ENCODE measurements at regions not wholly inside any gene's neighbourhood (a gene's known extent, or its start where the extent isn't known, plus 50 kb on each side); places are given as distances from the start of the nearest gene placed in this dataset.
A peak's percentile ranks its signal among the peaks of the same experiment; 100 is the strongest.

DNA sequence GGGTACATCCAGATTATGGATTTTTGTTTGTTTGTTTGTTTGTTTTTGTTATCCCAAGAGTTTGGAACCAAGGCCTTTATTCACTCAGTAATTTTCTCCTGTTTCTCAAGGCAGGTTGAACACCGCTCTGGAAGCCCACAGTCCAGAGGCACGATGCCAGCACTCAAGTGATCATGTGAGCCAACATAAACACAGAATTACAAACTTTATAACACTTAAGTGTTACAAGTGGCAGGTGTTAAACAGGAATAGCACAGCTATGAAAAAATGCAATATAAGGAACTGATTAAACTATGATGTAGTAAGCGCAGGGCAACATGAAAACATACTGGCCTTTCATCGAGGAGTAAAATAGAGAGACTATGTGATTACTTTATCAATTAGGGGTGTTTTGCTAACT lies 1885.8 kb upstream of the SEL1L start:
- no peak for DNase-seq (ENCODE audit: low spot score)

DNA sequence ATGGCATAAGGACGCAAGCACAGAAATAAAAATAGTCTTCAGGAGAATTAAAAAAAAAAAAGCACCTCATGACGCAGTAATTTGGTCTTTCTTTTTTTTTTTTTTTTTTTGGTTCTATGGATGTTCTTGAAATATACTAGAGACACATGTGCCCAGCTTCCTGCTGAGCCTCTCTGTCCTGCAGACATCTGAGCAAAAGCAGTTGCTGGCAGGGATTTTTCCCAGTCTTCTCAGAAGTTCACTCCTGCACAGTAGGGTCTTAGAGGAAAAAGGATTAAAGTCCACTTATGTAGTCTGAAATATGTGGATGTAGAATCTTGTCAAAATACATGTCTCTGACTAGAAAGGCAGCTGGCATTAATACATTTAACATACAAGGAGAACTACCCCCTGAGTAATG lies 1888.1 kb upstream of the SEL1L start:
- no peak for DNase-seq (ENCODE audit: low spot score)

DNA sequence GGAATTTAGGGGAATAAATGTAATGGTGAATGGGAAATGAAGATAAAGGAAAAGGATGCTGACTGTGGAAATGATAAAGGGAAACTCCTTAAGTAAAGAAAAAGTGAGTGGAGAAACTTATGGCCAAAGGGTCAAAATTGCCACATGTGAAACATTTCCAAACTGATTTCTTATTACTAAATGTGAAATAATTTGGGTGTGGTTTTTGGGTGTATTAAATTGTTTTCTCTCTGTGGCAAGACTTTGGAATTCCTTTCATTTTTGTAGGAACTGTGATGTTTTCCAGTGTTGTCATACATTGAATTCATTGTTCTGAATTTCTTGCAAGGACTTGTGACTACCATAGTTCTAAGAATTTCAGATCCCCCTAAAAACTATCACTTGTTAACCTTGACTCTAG lies 1891.5 kb upstream of the SEL1L start:
- DNase-seq (ENCODE audit: low spot score): no peak

DNA sequence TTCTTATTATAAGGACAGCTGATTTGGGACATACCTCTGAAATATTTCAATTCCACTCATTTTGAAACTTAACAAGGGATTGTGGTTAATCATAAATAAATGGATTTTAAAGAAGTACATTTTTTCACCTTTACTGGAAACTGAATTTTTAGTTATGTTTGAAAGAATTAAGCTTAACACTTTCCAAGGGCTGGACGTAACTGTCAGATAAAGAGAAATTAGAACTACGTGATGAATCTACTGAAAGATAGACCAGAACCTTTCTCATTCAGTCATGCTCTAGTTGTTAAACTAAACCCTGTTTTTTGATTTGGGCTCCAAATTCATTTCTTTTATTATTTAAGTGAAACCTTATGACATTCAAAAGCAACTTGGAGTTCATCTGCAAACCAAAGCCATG lies 1892.1 kb upstream of the SEL1L start:
- DNase-seq (ENCODE audit: low spot score): no peak

DNA sequence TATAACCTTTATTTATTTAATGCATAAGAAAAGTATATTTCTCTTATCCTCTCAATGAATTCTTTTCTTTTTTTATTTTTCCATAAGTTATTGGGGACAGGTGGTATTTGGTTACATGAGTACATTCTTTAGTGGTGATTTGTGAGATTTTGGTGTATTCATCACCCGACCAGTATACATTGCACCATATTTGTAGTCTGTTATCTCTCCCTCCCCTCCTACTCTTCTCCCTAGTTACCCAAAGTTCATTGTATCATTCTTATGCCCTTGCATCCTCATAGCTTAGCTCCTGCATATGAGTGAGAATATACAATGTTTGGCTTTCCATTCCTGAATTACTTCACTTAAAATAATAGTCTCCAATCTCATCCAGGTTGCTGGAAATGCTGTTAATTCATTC lies 1900.0 kb upstream of the SEL1L start:
- DNase-seq (ENCODE audit: low spot score): no peak

DNA sequence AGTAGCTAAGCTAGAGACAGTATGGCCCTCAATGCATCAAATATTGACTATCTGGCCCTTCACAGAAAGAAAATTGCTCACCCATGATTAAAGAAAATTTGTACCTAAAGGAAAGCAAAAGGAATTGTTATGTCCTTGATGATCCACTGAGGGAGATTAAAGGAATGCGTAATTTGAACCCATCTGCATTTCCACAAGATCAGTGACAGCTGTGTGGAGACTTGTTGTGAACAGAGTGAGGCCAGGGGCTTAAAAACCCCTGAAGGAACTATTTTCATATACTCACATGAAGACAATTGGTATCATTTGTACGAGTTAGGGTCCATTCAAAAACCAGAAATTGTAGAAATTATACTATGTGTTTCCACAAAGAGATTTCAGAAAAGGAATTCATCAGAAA lies 1908.1 kb upstream of the SEL1L start:
- no peak for DNase-seq (ENCODE audit: low spot score)

DNA sequence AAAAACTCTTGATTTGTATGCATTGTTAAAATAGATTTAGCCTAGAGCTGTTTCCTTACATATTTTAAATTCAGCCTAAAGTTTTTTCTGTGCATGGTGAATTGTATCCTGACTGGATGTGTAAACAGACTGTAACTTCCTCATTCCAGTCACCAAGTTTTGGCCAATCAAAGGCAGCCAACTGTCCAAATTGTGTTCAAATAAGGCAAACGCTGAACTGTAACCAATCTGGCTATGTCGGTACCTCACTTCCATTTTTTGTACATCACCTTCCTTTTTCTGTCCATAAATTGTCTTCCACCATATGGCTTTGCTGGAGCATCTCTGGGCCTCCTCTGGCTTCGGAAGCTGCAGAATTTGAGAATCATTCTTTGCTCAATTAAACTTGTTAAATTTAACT lies 1921.9 kb upstream of the SEL1L start:
- DNase-seq (ENCODE audit: low spot score): no peak

DNA sequence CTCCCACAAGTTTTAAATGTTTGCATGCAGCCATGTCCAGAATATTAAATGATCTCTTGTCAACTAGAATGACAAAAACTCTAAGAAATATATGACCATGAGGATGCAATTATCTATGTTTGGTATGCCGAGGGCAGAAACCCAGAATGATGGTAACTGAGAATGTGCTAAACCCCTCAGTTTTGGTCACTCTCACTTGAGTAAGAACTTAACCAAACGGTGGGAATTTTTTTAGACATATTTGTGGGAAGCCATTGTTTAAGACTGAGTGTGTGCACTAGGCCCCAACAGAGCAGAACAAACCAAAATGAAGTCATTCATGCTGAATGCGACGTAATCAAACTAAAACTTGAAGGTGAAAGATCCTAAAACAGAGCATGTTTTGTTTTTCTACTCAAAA lies 1927.9 kb upstream of the SEL1L start:
- DNase-seq (ENCODE audit: low spot score): no peak

DNA sequence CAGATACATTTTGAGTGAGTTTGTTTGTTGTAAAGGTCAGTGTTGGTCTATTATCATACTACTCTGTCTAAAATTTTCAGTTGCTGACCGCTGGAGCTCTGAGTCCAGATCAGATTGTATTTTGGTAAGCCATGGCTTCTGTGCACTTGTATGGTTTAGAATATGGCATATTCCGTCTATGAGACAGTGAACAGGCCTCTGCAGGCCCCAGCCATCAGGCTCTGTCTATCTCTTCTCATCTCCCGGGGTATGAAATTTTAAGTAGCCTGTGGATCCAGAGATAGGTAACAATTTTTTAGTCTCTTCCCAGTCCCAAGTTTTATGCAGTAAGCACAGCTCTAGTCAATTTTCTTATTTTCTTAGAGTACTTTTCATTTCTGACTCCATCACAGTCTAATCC lies 1929.1 kb upstream of the SEL1L start:
- no peak for DNase-seq (ENCODE audit: low spot score)

DNA sequence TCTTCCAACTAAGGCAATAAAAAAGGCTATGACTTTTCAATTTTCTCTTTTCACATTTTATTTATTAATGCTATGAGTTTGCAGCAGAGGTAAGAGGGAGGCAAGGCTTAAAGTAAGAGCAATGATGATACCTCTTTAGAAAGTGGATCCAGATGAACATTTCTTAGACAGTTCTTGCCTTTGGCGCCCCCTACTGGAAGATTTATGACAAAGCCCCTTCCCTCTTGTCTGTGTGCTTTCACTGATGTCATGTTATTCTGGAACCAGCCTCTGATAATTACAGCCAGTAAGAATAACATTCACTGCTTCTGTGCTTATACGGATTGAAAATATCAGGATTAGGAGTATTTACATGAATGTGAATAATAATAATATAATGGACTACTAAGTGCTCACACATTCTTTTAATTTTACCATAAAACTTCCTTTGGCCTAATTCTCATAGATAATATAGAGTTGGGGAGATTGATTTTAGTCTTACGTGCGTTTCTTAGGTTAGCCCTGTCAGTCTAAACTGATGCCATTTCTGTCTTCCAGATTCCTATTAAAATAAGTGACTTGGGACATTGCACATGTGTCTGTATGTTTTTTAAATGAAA lies 1929.9 kb upstream of the SEL1L start:
- DNase-seq (ENCODE audit: low spot score): peak; percentile 55

DNA sequence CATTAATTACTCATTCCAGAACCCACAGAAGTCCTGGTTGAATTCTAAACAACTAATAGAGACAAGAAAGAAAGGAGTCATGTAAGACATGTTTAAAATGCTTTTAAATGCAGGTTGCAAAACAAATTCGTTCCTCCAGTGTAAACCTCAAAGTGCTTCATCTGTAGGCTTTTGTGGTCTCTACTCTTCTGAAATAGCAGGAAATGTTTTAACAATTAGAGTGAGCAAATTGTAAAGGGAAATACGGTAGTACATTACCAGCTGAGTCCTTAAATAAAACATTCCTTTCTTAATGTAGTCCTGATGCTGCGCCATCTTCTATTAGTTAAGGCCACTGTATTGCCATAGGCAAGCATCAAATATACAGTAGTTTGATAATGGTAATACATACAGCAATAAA lies 1934.2 kb upstream of the SEL1L start:
- peak; percentile 7 for DNase-seq (ENCODE audit: low spot score)

DNA sequence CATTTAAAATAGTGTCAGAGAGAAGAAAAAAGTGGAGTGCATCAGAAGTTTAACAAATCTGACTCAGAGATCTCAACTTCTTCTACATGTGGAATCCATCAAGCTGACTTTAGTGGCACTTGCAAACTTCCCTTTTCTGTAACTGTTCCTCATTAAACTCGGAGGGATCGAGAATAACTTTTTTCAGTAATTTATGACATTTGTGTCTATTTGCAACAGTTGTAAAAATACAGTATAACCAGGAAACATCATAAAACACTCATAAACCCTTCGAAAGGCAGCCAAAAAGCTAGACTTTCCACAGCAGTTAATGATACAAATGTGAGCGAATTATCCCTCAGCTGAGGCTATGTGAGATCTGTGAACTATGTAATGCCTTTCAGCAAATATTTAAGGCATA lies 1936.8 kb upstream of the SEL1L start:
- no peak for DNase-seq (ENCODE audit: low spot score)

DNA sequence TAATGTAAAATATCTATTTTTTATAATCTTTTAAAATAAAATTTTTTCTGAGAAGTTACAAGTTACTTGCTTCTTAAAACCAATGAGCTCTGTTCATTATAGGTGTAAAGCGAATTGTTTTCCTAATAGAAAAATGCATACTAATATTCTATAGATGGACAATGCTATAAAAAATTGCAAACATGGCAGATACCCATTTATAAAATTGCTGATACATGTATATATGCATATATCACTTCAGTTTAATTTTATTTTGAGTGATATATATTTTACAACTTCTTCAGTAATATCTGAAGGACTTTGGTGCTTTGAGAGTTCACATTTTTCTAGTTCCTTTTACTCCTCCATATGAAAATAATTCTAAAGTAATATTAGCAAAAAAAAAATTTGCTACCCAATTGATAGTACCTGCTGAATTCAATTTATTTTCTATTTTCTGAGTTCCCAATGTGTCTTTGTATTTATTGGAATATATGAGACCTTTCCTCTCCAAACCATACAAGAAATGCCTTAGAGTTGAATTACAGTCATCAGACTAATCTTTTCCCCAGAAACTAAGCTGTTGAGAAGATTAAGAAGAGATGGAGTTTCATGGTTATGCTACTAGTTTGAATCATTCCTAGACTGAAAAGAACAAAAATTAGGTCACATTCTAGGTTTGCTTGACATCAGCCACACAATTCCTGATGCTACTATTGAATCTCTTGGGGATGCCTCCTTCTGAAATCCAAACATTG lies 1937.5 kb upstream of the SEL1L start:
- no peak for DNase-seq (ENCODE audit: low spot score)

DNA sequence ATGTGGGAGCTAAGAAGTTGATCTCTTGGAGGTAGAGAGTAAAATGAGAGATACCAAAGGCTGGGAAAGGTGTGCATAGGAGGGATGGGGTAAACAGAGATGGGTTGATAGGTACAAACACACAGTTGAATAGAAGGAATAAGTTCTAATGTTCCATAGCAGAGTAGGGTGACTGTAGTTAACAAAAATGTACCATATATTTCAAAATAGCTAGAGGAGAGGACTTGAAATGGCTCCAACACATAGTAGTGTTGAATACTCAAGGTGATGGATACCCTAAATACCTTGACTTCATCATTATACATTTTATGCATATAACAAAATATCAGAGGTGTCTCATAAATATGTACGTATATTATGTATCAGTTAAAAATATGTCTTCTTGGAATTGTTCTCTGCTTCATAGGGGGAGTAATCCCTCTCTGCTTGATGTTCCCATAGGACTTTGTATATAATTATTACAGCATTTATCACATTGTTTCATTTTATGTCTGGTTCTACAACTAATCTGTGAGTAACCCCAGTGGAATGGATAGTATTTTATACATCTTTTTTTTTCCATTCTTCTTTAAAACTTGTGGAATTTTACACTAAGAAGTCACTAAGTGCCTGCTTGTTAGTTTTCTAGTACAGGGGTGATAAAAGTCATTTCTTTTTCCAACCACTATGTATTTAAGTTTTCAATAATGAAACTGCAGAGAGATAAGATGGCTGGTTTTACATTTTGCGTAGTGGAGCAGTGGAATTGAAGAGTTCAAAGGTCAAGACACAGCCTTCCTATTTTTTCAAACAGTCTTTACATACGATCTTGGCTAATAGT lies 1940.0 kb upstream of the SEL1L start:
- no peak for DNase-seq (ENCODE audit: low spot score)

DNA sequence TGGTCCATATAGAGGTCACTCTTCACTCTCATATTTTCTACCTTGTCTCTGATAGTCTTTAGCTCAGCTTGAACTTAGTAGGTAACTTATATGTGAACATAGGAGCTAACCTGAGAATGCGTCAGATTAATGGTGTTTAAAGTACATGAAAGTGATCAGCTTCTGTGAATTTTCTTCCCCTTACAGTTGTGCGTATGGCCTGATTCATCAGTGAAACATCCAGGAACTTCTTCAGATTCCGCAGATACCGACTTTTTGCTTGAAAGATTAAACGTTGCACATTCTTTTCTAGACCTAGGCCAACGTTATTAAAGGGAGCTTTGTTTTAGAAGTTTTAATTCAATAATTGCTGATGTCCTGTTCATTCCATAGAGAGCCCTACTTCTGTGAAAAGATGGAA lies 1945.1 kb upstream of the SEL1L start:
- no peak for DNase-seq (ENCODE audit: low spot score)

DNA sequence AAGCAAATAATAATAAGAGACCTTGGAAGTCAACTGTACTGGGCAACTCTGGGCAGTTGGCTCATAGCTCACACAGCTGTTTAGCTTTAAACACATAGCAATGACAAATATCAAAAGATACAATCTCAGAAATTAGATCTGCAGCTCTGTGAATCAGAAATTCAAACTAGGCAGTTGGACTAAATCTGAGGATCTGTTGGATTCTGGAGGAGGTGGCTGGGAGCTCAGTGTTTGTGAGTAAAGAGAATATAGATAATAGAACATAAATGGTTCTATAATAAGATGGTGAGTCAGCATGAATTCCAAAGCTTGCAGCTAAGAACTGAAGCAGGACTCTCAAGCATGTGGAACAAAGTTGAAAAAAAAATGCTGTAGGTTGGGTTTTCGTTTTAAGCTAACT lies 1949.4 kb upstream of the SEL1L start:
- DNase-seq (ENCODE audit: low spot score): no peak

DNA sequence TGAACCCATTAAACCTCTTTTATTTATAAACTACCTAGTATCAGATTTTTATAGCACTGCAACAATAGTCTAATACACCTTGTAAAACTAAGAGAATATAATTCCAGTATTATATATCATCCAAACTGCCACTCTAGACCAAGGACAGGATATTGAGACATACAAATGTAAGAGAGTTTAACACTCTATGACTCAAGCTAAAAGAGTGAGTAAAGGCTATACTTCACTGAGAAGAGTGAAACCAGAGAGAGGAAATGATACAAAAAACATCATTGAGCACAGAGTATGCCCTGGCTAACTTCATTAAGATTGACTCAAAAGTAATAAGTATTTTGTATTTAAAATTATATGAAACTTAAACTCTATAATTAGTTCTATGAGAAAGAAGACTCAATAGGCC lies 1951.9 kb upstream of the SEL1L start:
- no peak for DNase-seq (ENCODE audit: low spot score)

DNA sequence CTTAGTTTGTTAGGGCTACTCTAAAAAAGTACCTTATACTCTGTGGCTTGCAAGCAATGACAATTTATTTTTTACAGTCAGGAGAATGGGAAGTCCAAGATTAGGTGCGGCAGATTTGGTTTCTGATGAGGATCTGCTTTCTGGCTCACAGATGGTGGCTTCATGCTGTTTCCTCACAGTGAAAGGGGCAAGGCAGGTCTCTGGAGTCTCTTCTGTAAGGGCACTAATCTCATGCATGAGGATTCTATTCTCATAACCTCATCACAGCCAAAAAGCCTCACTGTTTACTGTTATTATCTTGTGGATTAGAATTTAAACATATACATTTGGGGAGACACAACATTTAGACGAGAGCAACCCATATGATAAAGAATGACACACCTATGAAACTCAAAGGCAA lies 1957.4 kb upstream of the SEL1L start:
- DNase-seq (ENCODE audit: low spot score): no peak

DNA sequence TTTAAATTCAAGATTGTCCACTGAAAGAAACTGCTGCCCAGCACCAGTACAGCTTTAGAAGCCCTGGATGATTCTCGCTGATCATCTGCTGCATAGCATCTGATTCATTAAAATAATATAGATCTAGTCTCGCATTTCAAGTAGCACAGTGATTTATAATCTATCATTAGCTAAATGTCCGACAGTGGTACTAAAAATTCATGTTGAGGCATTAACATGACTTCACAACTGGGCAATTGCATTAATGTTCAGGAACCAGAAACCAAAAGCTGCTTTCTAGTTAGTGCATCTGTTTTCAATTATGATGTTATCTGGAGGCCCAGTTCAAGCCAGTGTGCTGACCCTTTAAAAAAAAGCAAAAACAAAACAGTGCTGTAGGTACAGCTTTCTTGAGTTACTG lies 1987.2 kb upstream of the SEL1L start:
- peak; percentile 6 for DNase-seq (ENCODE audit: low spot score)

DNA sequence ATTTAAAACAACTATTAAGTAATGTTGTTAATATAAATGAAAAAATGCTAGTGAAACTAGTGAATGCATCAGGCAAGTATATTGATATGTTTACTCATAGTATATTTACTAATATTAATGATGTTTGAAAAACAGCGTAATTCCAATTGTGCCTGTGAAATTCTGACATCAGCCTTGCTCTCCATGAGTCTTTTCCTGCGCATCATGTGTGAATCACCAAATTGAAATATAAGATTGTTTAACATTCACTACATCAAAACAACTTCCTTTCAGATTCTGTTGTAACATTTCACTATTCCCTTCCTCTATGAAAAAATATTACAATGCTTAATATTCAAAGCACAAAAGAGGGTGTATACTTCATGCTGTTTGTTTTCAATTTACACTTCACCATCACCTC lies 1995.9 kb upstream of the SEL1L start:
- no peak for DNase-seq (ENCODE audit: low spot score)

DNA sequence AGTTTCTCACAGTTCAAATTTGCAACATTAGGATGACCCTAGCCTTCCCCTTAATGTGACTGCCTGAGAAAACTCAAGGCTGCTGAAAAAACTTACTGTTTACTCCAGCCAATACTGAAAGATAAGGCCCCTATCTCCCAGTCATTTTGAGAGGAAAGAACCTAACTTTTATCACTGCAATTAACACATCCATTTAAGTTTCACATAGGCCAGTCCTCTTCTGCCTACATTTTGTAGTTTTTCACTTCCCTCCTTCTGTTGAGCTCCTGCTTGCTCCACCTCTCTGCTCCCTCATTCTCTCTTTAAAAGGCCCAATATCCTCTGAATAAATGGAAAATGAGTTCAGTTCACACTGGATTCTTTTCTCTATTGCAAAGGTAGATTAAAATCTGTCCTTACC lies 1996.2 kb upstream of the FLRT2 start:
- DNase-seq (ENCODE audit: low spot score): no peak

DNA sequence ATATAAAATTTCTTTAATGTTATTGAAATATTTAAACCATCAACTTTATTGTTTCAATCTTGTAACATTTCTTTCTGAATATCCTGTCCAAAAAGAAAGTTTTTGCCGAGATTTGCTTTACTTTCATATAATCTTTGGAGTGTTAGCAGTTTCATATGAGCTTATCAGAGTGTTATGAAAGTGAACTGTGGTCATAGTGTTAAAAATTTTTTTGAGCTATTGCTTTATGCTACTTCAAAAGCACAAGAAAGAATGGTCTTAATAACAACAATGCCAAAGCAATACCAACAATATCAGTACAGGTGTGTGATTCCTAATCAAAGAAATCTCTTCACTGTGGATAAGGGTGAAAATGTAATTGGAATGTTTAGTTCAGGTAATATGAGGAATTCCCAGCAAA lies 1994.9 kb upstream of the FLRT2 start:
- no peak for DNase-seq (ENCODE audit: low spot score)

DNA sequence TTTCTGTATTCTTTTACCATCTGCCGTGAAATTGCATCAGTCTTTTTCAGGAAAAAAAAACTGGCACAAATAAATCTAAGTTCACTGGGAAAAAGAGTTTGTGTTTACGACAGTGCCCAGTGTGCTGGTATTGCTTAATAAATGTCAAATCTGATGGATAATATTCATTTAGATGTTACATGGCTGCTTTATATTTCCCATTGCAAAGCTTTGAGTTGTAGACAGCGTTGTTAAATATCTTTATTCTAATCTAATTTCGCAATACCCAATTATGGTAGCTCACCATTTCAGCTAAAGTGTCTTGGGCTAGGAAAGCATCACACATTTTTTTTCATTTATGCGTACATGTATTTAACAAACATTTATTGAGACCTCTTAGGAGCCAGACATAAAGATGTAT lies 1994.5 kb upstream of the FLRT2 start:
- DNase-seq (ENCODE audit: low spot score): no peak

All from H4 (cell line).